ENCODE measurements at regions not wholly inside any gene's neighbourhood (a gene's known extent, or its start where the extent isn't known, plus 50 kb on each side); places are given as distances from the start of the nearest gene placed in this dataset.

GRCh38 chr18:65021021-65021420 lies 729.8 kb upstream of the CDH7 start:
- Histone ChIP-seq H3K4me1 (ENCODE audit: control insufficient read depth in 2 of 2, insufficient read depth in 2 of 2, low read length in 1 of 2) (no peaks in the 10 kb centered on the region), H3K27ac (ENCODE audit: low read depth in 2 of 2, low read length in 1 of 2) (no peak overlapping the region), H3K4me3 (ENCODE audit: low read depth in 1 of 2, low read length in 2 of 2) (no peak overlapping the region), H3K9me3 (ENCODE audit: control insufficient read depth in 2 of 2, insufficient read depth in 1 of 2, low read depth in 1 of 2, low read length in 1 of 2) (peaks cover 3 to 5% of the 10 kb centered on the region in 2 donors), H3K27me3 (ENCODE audit: control insufficient read depth in 1 of 2, insufficient read depth in 2 of 2, low read length in 2 of 2) (no peaks in the 10 kb centered on the region), H3K36me3 (ENCODE audit: control insufficient read depth in 2 of 2, insufficient read depth in 2 of 2, low read length in 1 of 2) (no peaks in the 10 kb centered on the region)
- 53 to 56% methylated on average over 2 of the region's 2 CpGs for WGBS, 2 donors

- WGBS, 2 donors = 81 to 85% methylated on average over 1 of the region's 1 CpG
- Histone ChIP-seq H3K4me3 (ENCODE audit: low read depth in 1 of 2, low read length in 2 of 2) (no peak overlapping the region), H3K36me3 (ENCODE audit: control insufficient read depth in 2 of 2, insufficient read depth in 2 of 2, low read length in 1 of 2) (no peaks in the 10 kb centered on the region), H3K4me1 (ENCODE audit: control insufficient read depth in 2 of 2, insufficient read depth in 2 of 2, low read length in 1 of 2) (no peaks in the 10 kb centered on the region), H3K27ac (ENCODE audit: low read depth in 2 of 2, low read length in 1 of 2) (no peak overlapping the region), H3K27me3 (ENCODE audit: control insufficient read depth in 1 of 2, insufficient read depth in 2 of 2, low read length in 2 of 2) (no peaks in the 10 kb centered on the region), H3K9me3 (ENCODE audit: control insufficient read depth in 2 of 2, insufficient read depth in 1 of 2, low read depth in 1 of 2, low read length in 1 of 2) (peaks cover 0 to 2% of the 10 kb centered on the region in 2 donors)
These were observed 732.6 kb upstream of the CDH7 start for GRCh38 chr18:65018184-65018583.

- WGBS, 2 donors = 83 to 87% methylated on average over 10 of the region's 10 CpGs
- peaks cover 0 to 2% of the 10 kb centered on the region in 2 donors for H3K9me3 ChIP-seq (ENCODE audit: control insufficient read depth in 2 of 2, insufficient read depth in 1 of 2, low read depth in 1 of 2, low read length in 1 of 2)
- no peaks in the 10 kb centered on the region for H3K36me3 ChIP-seq (ENCODE audit: control insufficient read depth in 2 of 2, insufficient read depth in 2 of 2, low read length in 1 of 2)
- no peak overlapping the region for H3K27ac ChIP-seq (ENCODE audit: low read depth in 2 of 2, low read length in 1 of 2)
- no peaks in the 10 kb centered on the region for H3K4me1 ChIP-seq (ENCODE audit: control insufficient read depth in 2 of 2, insufficient read depth in 2 of 2, low read length in 1 of 2)
- no peak overlapping the region for H3K4me3 ChIP-seq (ENCODE audit: low read depth in 1 of 2, low read length in 2 of 2)
- no peaks in the 10 kb centered on the region for H3K27me3 ChIP-seq (ENCODE audit: control insufficient read depth in 1 of 2, insufficient read depth in 2 of 2, low read length in 2 of 2)
These were observed 733.4 kb upstream of the CDH7 start for GRCh38 chr18:65017372-65017760.

GRCh38 chr18:65016631-65017371 lies 734.0 kb upstream of the CDH7 start:
- H3K36me3 ChIP-seq (ENCODE audit: control insufficient read depth in 2 of 2, insufficient read depth in 2 of 2, low read length in 1 of 2) = no peaks in the 10 kb centered on the region
- peaks cover 0 to 2% of the 10 kb centered on the region in 2 donors for H3K9me3 ChIP-seq (ENCODE audit: control insufficient read depth in 2 of 2, insufficient read depth in 1 of 2, low read depth in 1 of 2, low read length in 1 of 2)
- WGBS, 2 donors = 88 to 89% methylated on average over 12 of the region's 12 CpGs
- no peak overlapping the region for H3K27ac ChIP-seq (ENCODE audit: low read depth in 2 of 2, low read length in 1 of 2)
- no peak overlapping the region for H3K4me3 ChIP-seq (ENCODE audit: low read depth in 1 of 2, low read length in 2 of 2)
- no peaks in the 10 kb centered on the region for H3K27me3 ChIP-seq (ENCODE audit: control insufficient read depth in 1 of 2, insufficient read depth in 2 of 2, low read length in 2 of 2)
- H3K4me1 ChIP-seq (ENCODE audit: control insufficient read depth in 2 of 2, insufficient read depth in 2 of 2, low read length in 1 of 2) = no peaks in the 10 kb centered on the region

GRCh38 chr18:64994370-64994769 lies 756.4 kb upstream of the CDH7 start:
- H3K27ac ChIP-seq (ENCODE audit: low read depth in 2 of 2, low read length in 1 of 2) = no peak overlapping the region
- no peaks in the 10 kb centered on the region for H3K4me1 ChIP-seq (ENCODE audit: control insufficient read depth in 2 of 2, insufficient read depth in 2 of 2, low read length in 1 of 2)
- no peaks in the 10 kb centered on the region for H3K27me3 ChIP-seq (ENCODE audit: control insufficient read depth in 1 of 2, insufficient read depth in 2 of 2, low read length in 2 of 2)
- WGBS, 2 donors = 46 to 50% methylated on average over 1 of the region's 1 CpG
- H3K4me3 ChIP-seq (ENCODE audit: low read depth in 1 of 2, low read length in 2 of 2) = peak overlapping the region in 1 of 2 donors; percentile 26
- no peaks in the 10 kb centered on the region for H3K9me3 ChIP-seq (ENCODE audit: control insufficient read depth in 2 of 2, insufficient read depth in 1 of 2, low read depth in 1 of 2, low read length in 1 of 2)
- H3K36me3 ChIP-seq (ENCODE audit: control insufficient read depth in 2 of 2, insufficient read depth in 2 of 2, low read length in 1 of 2) = no peaks in the 10 kb centered on the region

GRCh38 chr18:64993695-64994094 lies 757.1 kb upstream of the CDH7 start:
- no peaks in the 10 kb centered on the region for H3K9me3 ChIP-seq (ENCODE audit: control insufficient read depth in 2 of 2, insufficient read depth in 1 of 2, low read depth in 1 of 2, low read length in 1 of 2)
- no peak overlapping the region for H3K27ac ChIP-seq (ENCODE audit: low read depth in 2 of 2, low read length in 1 of 2)
- H3K4me1 ChIP-seq (ENCODE audit: control insufficient read depth in 2 of 2, insufficient read depth in 2 of 2, low read length in 1 of 2) = no peaks in the 10 kb centered on the region
- H3K36me3 ChIP-seq (ENCODE audit: control insufficient read depth in 2 of 2, insufficient read depth in 2 of 2, low read length in 1 of 2) = no peaks in the 10 kb centered on the region
- H3K4me3 ChIP-seq (ENCODE audit: low read depth in 1 of 2, low read length in 2 of 2) = peak overlapping the region in 1 of 2 donors; percentile 26
- H3K27me3 ChIP-seq (ENCODE audit: control insufficient read depth in 1 of 2, insufficient read depth in 2 of 2, low read length in 2 of 2) = no peaks in the 10 kb centered on the region
- 36 to 41% methylated on average over 3 of the region's 3 CpGs for WGBS, 2 donors

GRCh38 chr18:64992654-64993053 lies 758.2 kb upstream of the CDH7 start:
- Histone ChIP-seq H3K4me3 (ENCODE audit: low read depth in 1 of 2, low read length in 2 of 2) (no peak overlapping the region), H3K9me3 (ENCODE audit: control insufficient read depth in 2 of 2, insufficient read depth in 1 of 2, low read depth in 1 of 2, low read length in 1 of 2) (no peaks in the 10 kb centered on the region), H3K27me3 (ENCODE audit: control insufficient read depth in 1 of 2, insufficient read depth in 2 of 2, low read length in 2 of 2) (no peaks in the 10 kb centered on the region), H3K27ac (ENCODE audit: low read depth in 2 of 2, low read length in 1 of 2) (no peak overlapping the region), H3K4me1 (ENCODE audit: control insufficient read depth in 2 of 2, insufficient read depth in 2 of 2, low read length in 1 of 2) (no peaks in the 10 kb centered on the region), H3K36me3 (ENCODE audit: control insufficient read depth in 2 of 2, insufficient read depth in 2 of 2, low read length in 1 of 2) (no peaks in the 10 kb centered on the region)
- WGBS, 2 donors = 67 to 82% methylated on average over 1 of the region's 1 CpG

- H3K4me3 ChIP-seq (ENCODE audit: low read depth in 1 of 2, low read length in 2 of 2) = no peak overlapping the region
- no peaks in the 10 kb centered on the region for H3K9me3 ChIP-seq (ENCODE audit: control insufficient read depth in 2 of 2, insufficient read depth in 1 of 2, low read depth in 1 of 2, low read length in 1 of 2)
- 91% methylated on average over 5 of the region's 5 CpGs for WGBS, 2 donors
- no peak overlapping the region for H3K27ac ChIP-seq (ENCODE audit: low read depth in 2 of 2, low read length in 1 of 2)
- H3K4me1 ChIP-seq (ENCODE audit: control insufficient read depth in 2 of 2, insufficient read depth in 2 of 2, low read length in 1 of 2) = no peaks in the 10 kb centered on the region
- no peaks in the 10 kb centered on the region for H3K36me3 ChIP-seq (ENCODE audit: control insufficient read depth in 2 of 2, insufficient read depth in 2 of 2, low read length in 1 of 2)
- H3K27me3 ChIP-seq (ENCODE audit: control insufficient read depth in 1 of 2, insufficient read depth in 2 of 2, low read length in 2 of 2) = no peaks in the 10 kb centered on the region
These were observed 759.7 kb upstream of the CDH7 start for GRCh38 chr18:64991102-64991501.

GRCh38 chr18:64986906-64987495 lies 763.8 kb upstream of the CDH7 start:
- WGBS, 2 donors = 56 to 67% methylated on average over 3 of the region's 3 CpGs

More at GRCh38 chr18:64986906-64987495, 763.8 kb upstream of the CDH7 start:
- H3K9me3 ChIP-seq (ENCODE audit: control insufficient read depth in 2 of 2, insufficient read depth in 1 of 2, low read depth in 1 of 2, low read length in 1 of 2) = no peaks in the 10 kb centered on the region
- no peak overlapping the region for H3K27ac ChIP-seq (ENCODE audit: low read depth in 2 of 2, low read length in 1 of 2)
- H3K36me3 ChIP-seq (ENCODE audit: control insufficient read depth in 2 of 2, insufficient read depth in 2 of 2, low read length in 1 of 2) = no peaks in the 10 kb centered on the region
- H3K27me3 ChIP-seq (ENCODE audit: control insufficient read depth in 1 of 2, insufficient read depth in 2 of 2, low read length in 2 of 2) = no peaks in the 10 kb centered on the region
- H3K4me3 ChIP-seq (ENCODE audit: low read depth in 1 of 2, low read length in 2 of 2) = no peak overlapping the region
- no peaks in the 10 kb centered on the region for H3K4me1 ChIP-seq (ENCODE audit: control insufficient read depth in 2 of 2, insufficient read depth in 2 of 2, low read length in 1 of 2)

Data from esophagus (tissue), 2 donors.